ENCODE measurements at regions not wholly inside any gene's neighbourhood (a gene's known extent, or its start where the extent isn't known, plus 50 kb on each side); places are given as distances from the start of the nearest gene placed in this dataset.

DNA sequence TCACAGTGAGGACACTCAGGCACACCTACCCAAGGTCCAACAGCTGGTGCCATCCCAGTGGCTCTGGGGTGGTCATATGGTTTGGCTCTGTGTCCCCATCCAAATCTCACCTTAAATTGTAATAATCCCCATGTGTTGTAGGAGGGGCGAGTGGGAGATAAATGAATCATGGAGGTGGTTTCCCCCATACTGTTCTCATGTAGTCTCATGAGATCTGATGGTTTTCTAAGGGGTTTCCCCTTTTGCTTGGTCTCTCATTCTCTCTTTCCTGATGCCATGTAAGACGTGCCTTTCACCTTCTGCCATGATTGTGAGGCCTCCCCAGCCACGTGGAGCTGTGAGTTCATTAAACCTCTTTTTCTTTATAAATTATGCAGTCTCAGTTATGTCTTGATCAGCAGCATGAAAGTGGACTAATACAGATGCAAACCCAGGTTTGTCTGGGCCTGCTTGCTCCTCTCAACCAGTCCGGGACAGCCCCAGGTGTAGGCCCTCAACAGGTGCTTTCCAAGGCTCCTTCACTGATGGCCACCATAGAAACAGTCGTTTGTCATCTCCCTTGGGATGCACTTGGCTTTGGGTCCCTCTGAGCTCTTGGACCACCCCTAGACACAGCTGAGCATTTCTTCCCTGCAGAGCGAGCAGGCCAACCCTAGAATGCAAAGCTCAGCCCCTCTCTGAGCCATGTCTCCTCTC, 101.3 kb upstream of the CTBP2 start:
- H3K27ac ChIP-seq = no peak overlapping the region
- no peaks in the 10 kb centered on the region for H3K36me3 ChIP-seq
- H3K4me3 ChIP-seq = no peak overlapping the region
- H3K27me3 ChIP-seq = no peaks in the 10 kb centered on the region
- no peak for DNase-seq (ENCODE audit: low spot score in 2 of 2)
- 78 to 81% methylated on average over 6 of the region's 6 CpGs for WGBS, 2 donors
- no peaks in the 10 kb centered on the region for H3K4me1 ChIP-seq
- no peaks in the 10 kb centered on the region for H3K9me3 ChIP-seq
- TF ChIP-seq CTCF (IDR thresholded peaks at IDR 0.05) = no peak
- no peak for TF ChIP-seq EP300 (IDR thresholded peaks at IDR 0.05)
- TF ChIP-seq POLR2A (IDR thresholded peaks at IDR 0.05) = no peak

GRCh38 chr10:125260260-125260659, 99.9 kb upstream of the CTBP2 start:
- no peak for DNase-seq (ENCODE audit: low spot score in 2 of 2)
- TF ChIP-seq EP300 (IDR thresholded peaks at IDR 0.05) (no peak), CTCF (IDR thresholded peaks at IDR 0.05) (no peak), POLR2A (IDR thresholded peaks at IDR 0.05) (no peak)
- 92 to 95% methylated on average over 9 of the region's 9 CpGs for WGBS, 2 donors
- Histone ChIP-seq H3K4me1 (no peaks in the 10 kb centered on the region), H3K27ac (no peak overlapping the region), H3K27me3 (no peaks in the 10 kb centered on the region), H3K4me3 (no peak overlapping the region), H3K9me3 (no peaks in the 10 kb centered on the region), H3K36me3 (no peaks in the 10 kb centered on the region)

- Histone ChIP-seq H3K4me1 (no peaks in the 10 kb centered on the region), H3K27me3 (no peaks in the 10 kb centered on the region), H3K36me3 (no peaks in the 10 kb centered on the region), H3K27ac (no peak overlapping the region), H3K4me3 (no peak overlapping the region), H3K9me3 (no peaks in the 10 kb centered on the region)
- no peak for TF ChIP-seq EP300 (IDR thresholded peaks at IDR 0.05)
- no peak for TF ChIP-seq CTCF (IDR thresholded peaks at IDR 0.05)
- no peak for TF ChIP-seq POLR2A (IDR thresholded peaks at IDR 0.05)
- 82 to 85% methylated on average over 4 of the region's 4 CpGs for whole genome bisulfite sequencing, 2 donors
- no peak for DNase-seq (ENCODE audit: low spot score in 2 of 2)
These were observed 99.3 kb upstream of the CTBP2 start for GRCh38 chr10:125259651-125260050.

GRCh38 chr10:125258676-125259075, 98.3 kb upstream of the CTBP2 start:
- WGBS, 2 donors = 79 to 81% methylated on average over 2 of the region's 2 CpGs
- Histone ChIP-seq H3K4me1 (no peaks in the 10 kb centered on the region), H3K9me3 (no peaks in the 10 kb centered on the region), H3K36me3 (no peaks in the 10 kb centered on the region), H3K4me3 (no peak overlapping the region), H3K27me3 (no peaks in the 10 kb centered on the region), H3K27ac (no peak overlapping the region)
- DNase-seq (ENCODE audit: low spot score in 2 of 2) = no peak
- TF ChIP-seq EP300 (IDR thresholded peaks at IDR 0.05) = no peak
- TF ChIP-seq POLR2A (IDR thresholded peaks at IDR 0.05) = no peak
- no peak for TF ChIP-seq CTCF (IDR thresholded peaks at IDR 0.05)

- Histone ChIP-seq H3K27ac (no peak overlapping the region), H3K4me1 (no peaks in the 10 kb centered on the region), H3K4me3 (no peak overlapping the region), H3K9me3 (no peaks in the 10 kb centered on the region), H3K36me3 (no peaks in the 10 kb centered on the region), H3K27me3 (no peaks in the 10 kb centered on the region)
- DNase-seq (ENCODE audit: low spot score in 2 of 2) = no peak
- TF ChIP-seq POLR2A (IDR thresholded peaks at IDR 0.05) (no peak), EP300 (IDR thresholded peaks at IDR 0.05) (no peak), CTCF (IDR thresholded peaks at IDR 0.05) (no peak)
- WGBS, 2 donors = 63 to 65% methylated on average over 12 of the region's 12 CpGs
These were observed 97.3 kb upstream of the CTBP2 start for GRCh38 chr10:125257521-125258108.
